CD4-positive, alpha-beta T cell (primary cell): ENCODE measurements at regions not wholly inside any gene's neighbourhood (a gene's known extent, or its start where the extent isn't known, plus 50 kb on each side); places are given as distances from the start of the nearest gene placed in this dataset.

Source experiments
- ATAC-seq: fragments of 200-7000 bp; cut with Tn5 transposase; one replicate; pipeline ENCODE4 v1.10.0; 2022; ENCODE audit warnings: mild to moderate bottlenecking; ENCODE audit not compliant: poor library complexity
- CTCF ChIA-PET: fragments of 350-600 bp; sonication (Branson Sonifier 250); formaldehyde crosslinking; loops from one replicate; lab custom pipeline; 2021; ENCODE audit warnings: antibody characterized with exemption, inconsistent platforms; lab: Charles Lee
- POLR2A ChIA-PET: fragments of 350-600 bp; sonication (Branson Sonifier 250); formaldehyde crosslinking; loops from one replicate; lab custom pipeline; 2021; ENCODE audit warnings: antibody characterized with exemption, inconsistent platforms; lab: Charles Lee
- DNase-seq, 14 experiments: peaks; one replicate each; pipeline ENCODE4 v3.0.0-alpha.2; 2013 to 2020; ENCODE audit warnings: mixed read lengths in 2 of 14
- H3K27ac ChIP-seq, 2 donors: one replicate each; pipeline versions ENCODE4 v1.5.1 to v1.7.0; 2013; ENCODE audit warnings: low read length in 2 of 2, low read depth in 1 of 2, mild to moderate bottlenecking in 1 of 2
- H3K27me3 ChIP-seq, 2 experiments: 1 replicate in 1 of 2; 2 replicates in 1 of 2; pipeline versions ENCODE4 v1.6.1 to v1.7.0; 2013; ENCODE audit warnings: low read length in 2 of 2, control low read depth in 1 of 2, mild to moderate bottlenecking in 1 of 2, moderate library complexity in 1 of 2; ENCODE audit not compliant: insufficient read depth in 2 of 2, control insufficient read depth in 1 of 2
- H3K36me3 ChIP-seq: one replicate; pipeline ENCODE4 v1.6.1; 2013; ENCODE audit warnings: low read length, control low read depth; ENCODE audit not compliant: insufficient read depth
- H3K4me1 ChIP-seq: one replicate; pipeline ENCODE4 v1.6.1; 2013; ENCODE audit warnings: low read length, control low read depth; ENCODE audit not compliant: insufficient read depth
- H3K4me3 ChIP-seq: one replicate; pipeline ENCODE4 v1.5.1; 2013; ENCODE audit warnings: mild to moderate bottlenecking, low read length, moderate library complexity
- H3K9me3 ChIP-seq, 2 experiments: 1 replicate in 1 of 2; 2 replicates in 1 of 2; pipeline versions ENCODE4 v1.6.1 to v1.7.0; 2013; ENCODE audit warnings: low read length in 2 of 2, mild to moderate bottlenecking in 2 of 2, control low read depth in 1 of 2, moderate library complexity in 1 of 2; ENCODE audit not compliant: control insufficient read depth in 1 of 2, insufficient read depth in 1 of 2
- H3K27ac Mint-ChIP-seq: one replicate; pipeline ENCODE4 v1.8.0; 2020; ENCODE audit warnings: mixed read lengths
- H3K27me3 Mint-ChIP-seq: one replicate; pipeline ENCODE4 v1.8.0; 2021; ENCODE audit warnings: mixed read lengths
- H3K36me3 Mint-ChIP-seq: one replicate; pipeline ENCODE4 v1.8.0; 2021; ENCODE audit warnings: low read depth, mixed read lengths
- H3K4me1 Mint-ChIP-seq: one replicate; pipeline ENCODE4 v1.8.0; 2021; ENCODE audit warnings: low read depth, mixed read lengths
- H3K4me3 Mint-ChIP-seq: one replicate; pipeline ENCODE4 v1.8.0; 2020; ENCODE audit warnings: mild to moderate bottlenecking, mixed read lengths
- H3K9me3 Mint-ChIP-seq: one replicate; pipeline ENCODE4 v1.8.0; 2020; ENCODE audit warnings: mixed read lengths
- CTCF ChIP-seq: fragments of 200-600 bp; IDR thresholded peaks from one replicate; pipeline ENCODE4 v1.8.0; 2022; ENCODE audit warnings: antibody characterized with exemption, mild to moderate bottlenecking
- intact Hi-C, 2 experiments: fragments of 100-400 bp; cut with DNase I in 1 of 2; cut with micrococcal nuclease in 1 of 2; formaldehyde crosslinking; loops; one replicate each; pipeline versions ENCODE4 v1.15.1 to v1.9.0; 2023 to 2025; cut with DNase I, micrococcal nuclease

GRCh38 chr3:71975573-71975972 lies 190.6 kb upstream of the PROK2 start:
- CTCF ChIA-PET, result no interaction called here

GRCh38 chr3:71974786-71975185 lies 189.8 kb upstream of the PROK2 start:
- CTCF ChIA-PET, result no interaction called here
- intact Hi-C loops, result no loop called here
- no peaks in the 10 kb centered on the region for H3K4me1 Mint-ChIP-seq

More at GRCh38 chr3:71975573-71975972, 190.6 kb upstream of the PROK2 start:
- no peaks in the 10 kb centered on the region for H3K27me3 ChIP-seq
- H3K4me1 Mint-ChIP-seq, result no peaks in the 10 kb centered on the region
- no peak for TF ChIP-seq CTCF
- no peaks in the 10 kb centered on the region for H3K36me3 ChIP-seq
- intact Hi-C loops, result no loop called here
- no peak overlapping the region for H3K27ac ChIP-seq
- H3K36me3 Mint-ChIP-seq, result no peaks in the 10 kb centered on the region
- no peak overlapping the region for H3K4me3 ChIP-seq
- no peaks in the 10 kb centered on the region for H3K27me3 Mint-ChIP-seq
- no peaks in the 10 kb centered on the region for H3K9me3 ChIP-seq
- POLR2A ChIA-PET, result no interaction called here
- no peaks in the 10 kb centered on the region for H3K9me3 Mint-ChIP-seq
- ATAC-seq, result no peak
- no peak overlapping the region for H3K27ac Mint-ChIP-seq
- H3K4me3 Mint-ChIP-seq, result no peak overlapping the region
- DNase-seq, result no peak
- H3K4me1 ChIP-seq, result no peaks in the 10 kb centered on the region

GRCh38 chr3:71973274-71974030 lies 188.5 kb upstream of the PROK2 start:
- Histone ChIP-seq H3K36me3 (no peaks in the 10 kb centered on the region), H3K9me3 (no peaks in the 10 kb centered on the region), H3K27ac (no peak overlapping the region), H3K4me1 (no peaks in the 10 kb centered on the region), H3K4me3 (no peak overlapping the region), H3K27me3 (no peaks in the 10 kb centered on the region)
- ChIA-PET POLR2A (no interaction called here), CTCF (no interaction called here)
- Mint-ChIP-seq H3K27me3 (no peaks in the 10 kb centered on the region), H3K36me3 (no peaks in the 10 kb centered on the region), H3K27ac (no peak overlapping the region), H3K4me3 (no peak overlapping the region), H3K4me1 (no peaks in the 10 kb centered on the region), H3K9me3 (no peaks in the 10 kb centered on the region)
- ATAC-seq, result no peak
- intact Hi-C loops, result no loop called here
- TF ChIP-seq CTCF, result no peak
- peak in 2 of 14 experiments; percentile 29 to 41 for DNase-seq

More at GRCh38 chr3:71974786-71975185, 189.8 kb upstream of the PROK2 start:
- H3K4me3 Mint-ChIP-seq, result no peak overlapping the region
- TF ChIP-seq CTCF, result no peak
- H3K27ac ChIP-seq, result no peak overlapping the region
- POLR2A ChIA-PET, result no interaction called here
- DNase-seq (no peak), ATAC-seq (no peak)
- H3K27me3 Mint-ChIP-seq, result no peaks in the 10 kb centered on the region
- no peaks in the 10 kb centered on the region for H3K9me3 Mint-ChIP-seq
- no peaks in the 10 kb centered on the region for H3K36me3 ChIP-seq
- H3K36me3 Mint-ChIP-seq, result no peaks in the 10 kb centered on the region
- no peak overlapping the region for H3K27ac Mint-ChIP-seq
- H3K4me3 ChIP-seq, result no peak overlapping the region
- H3K27me3 ChIP-seq, result no peaks in the 10 kb centered on the region
- H3K9me3 ChIP-seq, result no peaks in the 10 kb centered on the region
- H3K4me1 ChIP-seq, result no peaks in the 10 kb centered on the region
